T-cell (primary cell): ENCODE measurements at regions not wholly inside any gene's neighbourhood (a gene's known extent, or its start where the extent isn't known, plus 50 kb on each side); places are given as distances from the start of the nearest gene placed in this dataset.

ENCODE experiments used
- ATAC-seq, 4 experiments: fragments of 200-7000 bp in 3 of 4; fragments of 150-1000 bp in 1 of 4; cut with Tn5 transposase; replicated peaks in 1 of 4; 1 replicate in 3 of 4; 2 replicates in 1 of 4; pipeline ENCODE4 v1.10.0; 2021; ENCODE audit warnings: moderate library complexity in 3 of 4, mild to moderate bottlenecking in 2 of 4, moderate number of reproducible peaks in 1 of 4
- CTCF ChIA-PET, 2 donors: fragments of 300-600 bp; sonication (Branson Sonifier 250); formaldehyde crosslinking; loops; one replicate each; lab custom pipeline; 2022; ENCODE audit warnings: antibody characterized with exemption in 2 of 2; lab: Charles Lee
- POLR2A ChIA-PET, 2 donors: fragments of 300-600 bp; sonication (Branson Sonifier 250); formaldehyde crosslinking; loops; one replicate each; lab custom pipeline; 2022; ENCODE audit warnings: antibody characterized with exemption in 2 of 2; lab: Charles Lee
- DNase-seq, 35 experiments: peaks; one replicate each; pipeline versions ENCODE4 v3.0.0 to v3.0.0-alpha.2; 2013 to 2023
- H3K27ac ChIP-seq: one replicate; pipeline ENCODE4 v1.5.1; 2013; ENCODE audit warnings: low read length
- H3K27me3 ChIP-seq, 2 experiments: replicated peaks in 1 of 2; 1 replicate in 1 of 2; 2 replicates in 1 of 2; pipeline versions ENCODE4 v1.6.1 to v1.7.0; 2013; ENCODE audit warnings: low read length in 1 of 2, mixed read lengths in 1 of 2; ENCODE audit not compliant: control insufficient read depth in 2 of 2, insufficient read depth in 2 of 2; ENCODE audit errors: extremely low read depth in 1 of 2
- H3K36me3 ChIP-seq, 2 donors: 1 replicate in 1 of 2; 2 replicates in 1 of 2; pipeline versions ENCODE4 v1.6.1 to v1.7.0; 2013; ENCODE audit warnings: low read length in 1 of 2; ENCODE audit not compliant: control insufficient read depth in 2 of 2, insufficient read depth in 1 of 2; ENCODE audit errors: extremely low read depth in 1 of 2
- H3K4me1 ChIP-seq, 2 experiments: 1 replicate in 1 of 2; 2 replicates in 1 of 2; pipeline versions ENCODE4 v1.6.1 to v1.7.0; 2013; ENCODE audit warnings: low read length in 2 of 2, mixed read lengths in 1 of 2; ENCODE audit not compliant: insufficient read depth in 2 of 2, control insufficient read depth in 1 of 2; ENCODE audit errors: extremely low read depth in 1 of 2
- H3K4me3 ChIP-seq, 2 donors: 1 replicate in 1 of 2; 2 replicates in 1 of 2; pipeline versions ENCODE4 v1.5.1 to v1.7.0; 2013; ENCODE audit warnings: mild to moderate bottlenecking in 2 of 2, low read length in 1 of 2, moderate library complexity in 1 of 2; ENCODE audit not compliant: control insufficient read depth in 1 of 2; ENCODE audit errors: extremely low read depth in 1 of 2
- H3K9me3 ChIP-seq: 2 replicates; pipeline ENCODE4 v1.7.0; 2013
- H3K27ac Mint-ChIP-seq, 2 donors: one replicate each; pipeline ENCODE4 v1.8.0; 2020 to 2021; ENCODE audit warnings: mild to moderate bottlenecking in 2 of 2, mixed read lengths in 2 of 2
- H3K27me3 Mint-ChIP-seq, 2 donors: one replicate each; pipeline ENCODE4 v1.8.0; 2021 to 2022; ENCODE audit warnings: mixed read lengths in 2 of 2
- H3K36me3 Mint-ChIP-seq: one replicate; pipeline ENCODE4 v1.8.0; 2021; ENCODE audit warnings: mixed read lengths
- H3K4me1 Mint-ChIP-seq, 3 donors: one replicate each; pipeline ENCODE4 v1.8.0; 2020 to 2022; ENCODE audit warnings: mixed read lengths in 3 of 3, mild to moderate bottlenecking in 1 of 3
- H3K4me3 Mint-ChIP-seq, 3 donors: one replicate each; pipeline ENCODE4 v1.8.0; 2020 to 2022; ENCODE audit warnings: mild to moderate bottlenecking in 3 of 3, mixed read lengths in 3 of 3, moderate library complexity in 3 of 3
- H3K9me3 Mint-ChIP-seq, 3 donors: one replicate each; pipeline ENCODE4 v1.8.0; 2020 to 2022; ENCODE audit warnings: mixed read lengths in 3 of 3
- WGBS: methylation state at CpG from one replicate; pipeline ENCODE4 v1.1.5; 2013; ENCODE audit warnings: missing lambda C conversion rate; ENCODE audit not compliant: insufficient coverage; 5-methylcytosine and 5-hydroxymethylcytosine counted together

DNA sequence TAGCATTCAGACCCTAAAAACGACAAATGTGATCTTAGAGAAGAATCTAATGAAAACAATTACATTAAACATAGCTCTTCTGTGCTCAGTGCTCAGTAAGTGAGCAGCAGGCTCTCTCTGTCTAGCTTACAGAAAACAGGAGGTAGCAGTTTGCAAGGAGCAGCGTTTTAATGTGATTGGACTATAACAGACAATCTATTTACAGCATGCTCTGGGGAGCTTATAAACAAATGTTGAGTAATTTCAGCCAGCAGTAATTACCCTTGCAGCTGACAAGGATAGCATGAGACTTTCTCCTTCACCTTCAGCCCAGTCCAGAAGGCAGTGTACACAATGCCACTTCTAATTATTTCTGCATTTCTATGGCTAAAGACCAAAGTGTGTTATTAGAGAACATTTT, 270.4 kb downstream of the FIGN start:
- POLR2A ChIA-PET, result no interaction called here
- Mint-ChIP-seq H3K9me3 (peaks cover 0 to 8% (median 3%) of the 10 kb centered on the region in 3 donors), H3K4me1 (no peaks in the 10 kb centered on the region), H3K27me3 (no peaks in the 10 kb centered on the region), H3K4me3 (no peak overlapping the region), H3K36me3 (no peaks in the 10 kb centered on the region), H3K27ac (no peak overlapping the region)
- CTCF ChIA-PET, result no interaction called here
- Histone ChIP-seq H3K9me3 (no peaks in the 10 kb centered on the region), H3K27me3 (peaks cover 0 to 2% of the 10 kb centered on the region in 2 experiments), H3K4me3 (no peak overlapping the region), H3K4me1 (no peaks in the 10 kb centered on the region), H3K36me3 (no peaks in the 10 kb centered on the region), H3K27ac (no peak overlapping the region)
- WGBS, result no CpG with 5 or more reads among the region's 2 CpGs
- ATAC-seq (no peak), DNase-seq (no peak)

- DNase-seq, result no peak
- no peaks in the 10 kb centered on the region for H3K27me3 Mint-ChIP-seq
- H3K27me3 ChIP-seq, result peaks cover 0 to 2% of the 10 kb centered on the region in 2 experiments
- no peak overlapping the region for H3K27ac ChIP-seq
- no peak overlapping the region for H3K4me3 ChIP-seq
- H3K9me3 ChIP-seq, result no peaks in the 10 kb centered on the region
- ATAC-seq, result no peak
- no peak overlapping the region for H3K4me3 Mint-ChIP-seq
- no peaks in the 10 kb centered on the region for H3K4me1 ChIP-seq
- no peaks in the 10 kb centered on the region for H3K36me3 ChIP-seq
- peaks cover 0 to 9% (median 3%) of the 10 kb centered on the region in 3 donors for H3K9me3 Mint-ChIP-seq
- 59% methylated on average over 2 of the region's 3 CpGs for WGBS
- H3K4me1 Mint-ChIP-seq, result no peaks in the 10 kb centered on the region
- no peak overlapping the region for H3K27ac Mint-ChIP-seq
- ChIA-PET POLR2A (no interaction called here), CTCF (interaction anchor here in 1 of 2 donors (0.7 kb wide), 1 partner anchor 205 kb away, joined by 3 read pairs; no protein-coding TSS in a partner anchor)
- no peaks in the 10 kb centered on the region for H3K36me3 Mint-ChIP-seq
Observed at GRCh38 chr2:163463411-163463810, 272.4 kb downstream of the FIGN start.

- no peaks in the 10 kb centered on the region for H3K4me1 ChIP-seq
- peaks cover 0 to 2% of the 10 kb centered on the region in 2 experiments for H3K27me3 ChIP-seq
- DNase-seq (no peak), ATAC-seq (no peak)
- Mint-ChIP-seq H3K4me3 (no peak overlapping the region), H3K9me3 (peaks cover 0 to 9% (median 3%) of the 10 kb centered on the region in 3 donors), H3K27ac (no peak overlapping the region), H3K36me3 (no peaks in the 10 kb centered on the region), H3K4me1 (no peaks in the 10 kb centered on the region), H3K27me3 (no peaks in the 10 kb centered on the region)
- no peak overlapping the region for H3K27ac ChIP-seq
- ChIA-PET POLR2A (no interaction called here), CTCF (no interaction called here)
- 86% methylated on average over 4 of the region's 5 CpGs for WGBS
- H3K36me3 ChIP-seq, result no peaks in the 10 kb centered on the region
- no peak overlapping the region for H3K4me3 ChIP-seq
- H3K9me3 ChIP-seq, result no peaks in the 10 kb centered on the region
Observed at GRCh38 chr2:163462993-163463392, 272.8 kb downstream of the FIGN start.

DNA sequence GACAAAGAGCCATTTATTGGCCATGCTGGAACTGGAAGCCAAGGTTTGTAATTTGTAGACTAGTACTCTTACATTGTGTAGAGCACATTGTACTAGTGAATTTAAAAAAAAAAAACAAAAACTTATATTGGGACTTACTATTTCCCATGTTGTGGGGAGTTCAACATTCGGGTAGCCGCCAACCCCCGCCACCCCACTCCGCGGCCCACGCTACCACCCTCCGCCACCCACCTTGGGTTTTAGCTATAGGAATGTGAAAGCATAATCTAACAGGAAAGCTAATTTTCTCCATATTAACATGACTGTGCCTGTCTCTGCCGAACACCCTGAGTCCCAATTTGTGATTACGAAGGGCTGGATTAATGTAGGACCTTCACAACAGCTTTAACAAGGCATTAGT, 275.8 kb downstream of the FIGN start:
- Histone ChIP-seq H3K4me3 (no peak overlapping the region), H3K9me3 (no peaks in the 10 kb centered on the region), H3K27me3 (peaks cover 0 to 2% of the 10 kb centered on the region in 2 experiments), H3K36me3 (no peaks in the 10 kb centered on the region), H3K4me1 (no peaks in the 10 kb centered on the region), H3K27ac (no peak overlapping the region)
- WGBS, result no CpG with 5 or more reads among the region's 9 CpGs
- DNase-seq (no peak), ATAC-seq (no peak)
- H3K9me3 Mint-ChIP-seq, result peaks cover 0 to 9% (median 0%) of the 10 kb centered on the region in 3 donors
- ChIA-PET CTCF (interaction anchor here in 1 of 2 donors (0.6 kb wide), 1 partner anchor 372 kb away, joined by 3 read pairs; no protein-coding TSS in a partner anchor), POLR2A (no interaction called here)
- no peak overlapping the region for H3K4me3 Mint-ChIP-seq
- no peak overlapping the region for H3K27ac Mint-ChIP-seq
- H3K27me3 Mint-ChIP-seq, result no peaks in the 10 kb centered on the region
- H3K4me1 Mint-ChIP-seq, result no peaks in the 10 kb centered on the region
- H3K36me3 Mint-ChIP-seq, result no peaks in the 10 kb centered on the region

- Histone ChIP-seq H3K9me3 (no peaks in the 10 kb centered on the region), H3K27ac (no peak overlapping the region), H3K4me1 (no peaks in the 10 kb centered on the region), H3K4me3 (no peak overlapping the region), H3K36me3 (no peaks in the 10 kb centered on the region), H3K27me3 (no peaks in the 10 kb centered on the region)
- DNase-seq (no peak), ATAC-seq (no peak)
- no peaks in the 10 kb centered on the region for H3K4me1 Mint-ChIP-seq
- ChIA-PET POLR2A (no interaction called here), CTCF (no interaction called here)
- no peak overlapping the region for H3K4me3 Mint-ChIP-seq
- H3K27me3 Mint-ChIP-seq, result no peaks in the 10 kb centered on the region
- H3K36me3 Mint-ChIP-seq, result no peaks in the 10 kb centered on the region
- no CpG with 5 or more reads among the region's 3 CpGs for WGBS
- no peak overlapping the region for H3K27ac Mint-ChIP-seq
- H3K9me3 Mint-ChIP-seq, result peaks cover 0 to 10% (median 3%) of the 10 kb centered on the region in 3 donors
Observed at GRCh38 chr2:163456953-163457743, 278.7 kb downstream of the FIGN start.

GRCh38 chr2:163455815-163456214, 280.0 kb downstream of the FIGN start:
- CTCF ChIA-PET, result no interaction called here
- Mint-ChIP-seq H3K4me3 (no peak overlapping the region), H3K27me3 (no peaks in the 10 kb centered on the region), H3K9me3 (peaks cover 0 to 14% (median 3%) of the 10 kb centered on the region in 3 donors), H3K36me3 (no peaks in the 10 kb centered on the region), H3K4me1 (no peaks in the 10 kb centered on the region), H3K27ac (no peak overlapping the region)
- Histone ChIP-seq H3K27me3 (no peaks in the 10 kb centered on the region), H3K4me3 (no peak overlapping the region), H3K4me1 (no peaks in the 10 kb centered on the region), H3K9me3 (no peaks in the 10 kb centered on the region), H3K27ac (no peak overlapping the region), H3K36me3 (no peaks in the 10 kb centered on the region)
- DNase-seq (no peak), ATAC-seq (no peak)
- POLR2A ChIA-PET, result no interaction called here
